H1 (cell line): ENCODE measurements at regions not wholly inside any gene's neighbourhood (a gene's known extent, or its start where the extent isn't known, plus 50 kb on each side); places are given as distances from the start of the nearest gene placed in this dataset.

ENCODE experiments used
- CTCF ChIA-PET: fragments of 300-600 bp; sonication (Branson Sonifier 250); formaldehyde crosslinking; loops from one replicate; lab custom pipeline; 2021; ENCODE audit not compliant: partially characterized antibody; lab: Charles Lee
- POLR2A ChIA-PET: fragments of 300-600 bp; sonication (Branson Sonifier 250); formaldehyde crosslinking; loops from one replicate; lab custom pipeline; 2021; ENCODE audit warnings: inconsistent platforms; ENCODE audit not compliant: partially characterized antibody; lab: Charles Lee
- DNase-seq, 2 experiments: peaks; one replicate each; pipeline versions ENCODE4 v3.0.0 to v3.0.0-alpha.2; 2010 to 2022; ENCODE audit warnings: low spot score in 2 of 2, low read depth in 1 of 2, mixed read lengths in 1 of 2
- FAIRE-seq: peaks from 2 replicates; lab custom pipeline; 2011; peaks lifted over from hg19 to GRCh38; lab: Jason Lieb, UNC
- H2AFZ ChIP-seq: 2 replicates; pipeline ENCODE4 v1.8.1; 2012; ENCODE audit warnings: low read length, inconsistent platforms
- H2AK5ac ChIP-seq: 2 replicates; pipeline ENCODE4 v1.6.1; 2013; ENCODE audit warnings: low read depth, low read length
- H2BK120ac ChIP-seq: replicated peaks from 2 replicates; pipeline ENCODE3; 2013; ENCODE audit warnings: low read depth, low read length, inconsistent platforms
- H2BK12ac ChIP-seq: 2 replicates; pipeline ENCODE4 v1.6.1; 2013; ENCODE audit warnings: low read depth, low read length
- H2BK15ac ChIP-seq: 2 replicates; pipeline ENCODE4 v1.6.1; 2013; ENCODE audit warnings: low read length
- H2BK20ac ChIP-seq: 2 replicates; pipeline ENCODE4 v1.6.1; 2013; ENCODE audit warnings: low read length
- H2BK5ac ChIP-seq: 2 replicates; pipeline ENCODE4 v1.6.1; 2013; ENCODE audit warnings: low read depth, low read length
- H3K14ac ChIP-seq: 2 replicates; pipeline ENCODE4 v1.6.1; 2013; ENCODE audit warnings: inconsistent platforms; ENCODE audit not compliant: insufficient read length
- H3K18ac ChIP-seq: 2 replicates; pipeline ENCODE4 v1.6.1; 2013; ENCODE audit warnings: low read length; ENCODE audit errors: extremely low read depth
- H3K23ac ChIP-seq: 2 replicates; pipeline ENCODE4 v1.6.1; 2013; ENCODE audit warnings: inconsistent platforms; ENCODE audit not compliant: insufficient read length
- H3K23me2 ChIP-seq: 2 replicates; pipeline ENCODE4 v1.6.1; 2013; ENCODE audit warnings: low read depth, low read length
- H3K27ac ChIP-seq: 2 replicates; pipeline ENCODE4 v1.6.1; 2011; ENCODE audit warnings: low read depth, low read length, inconsistent platforms
- H3K27me3 ChIP-seq, 4 experiments: replicated peaks in 1 of 4; 1 replicate in 1 of 4; 2 replicates in 3 of 4; pipeline versions ENCODE4 v1.6.1 to v1.8.1; 2011 to 2013; ENCODE audit warnings: low read length in 3 of 4, mild to moderate bottlenecking in 3 of 4, inconsistent platforms in 2 of 4, mixed read lengths in 2 of 4, moderate library complexity in 1 of 4; ENCODE audit not compliant: control insufficient read depth in 3 of 4, insufficient read depth in 3 of 4; ENCODE audit errors: extremely low read depth in 1 of 4
- H3K36me3 ChIP-seq, 4 experiments: 2 replicates each; pipeline versions ENCODE4 v1.6.1 to v1.8.1; 2011 to 2013; ENCODE audit warnings: mild to moderate bottlenecking in 4 of 4, low read length in 3 of 4, moderate library complexity in 2 of 4, control low read depth in 1 of 4, inconsistent platforms in 1 of 4; ENCODE audit not compliant: insufficient read depth in 4 of 4, control insufficient read depth in 2 of 4
- H3K4ac ChIP-seq: replicated peaks from 2 replicates; pipeline ENCODE3; 2013; ENCODE audit warnings: low read length, low read depth, mixed read lengths, inconsistent platforms; ENCODE audit not compliant: insufficient read length
- H3K4me1 ChIP-seq, 4 experiments: replicated peaks in 1 of 4; 1 replicate in 1 of 4; 2 replicates in 3 of 4; pipeline versions ENCODE4 v1.6.1 to v1.8.1; 2011 to 2013; ENCODE audit warnings: low read length in 3 of 4, inconsistent platforms in 2 of 4, mixed read lengths in 1 of 4; ENCODE audit not compliant: insufficient read depth in 4 of 4, control insufficient read depth in 3 of 4
- H3K4me2 ChIP-seq, 2 experiments: 2 replicates each; pipeline versions ENCODE4 v1.6.1 to v1.8.1; 2011 to 2013; ENCODE audit warnings: low read depth in 2 of 2, low read length in 2 of 2, control low read depth in 1 of 2, inconsistent platforms in 1 of 2, mild to moderate bottlenecking in 1 of 2; ENCODE audit not compliant: insufficient read depth in 1 of 2
- H3K4me3 ChIP-seq, 4 experiments: fragments of 200-600, 300-600 bp in 1 of 4; sonication (generic), shearing (Covaris generic), sonication (Bioruptor Twin) in 1 of 4; 2 replicates each; pipeline versions ENCODE4 v1.5.1 to v1.8.1; 2011 to 2016; ENCODE audit warnings: low read length in 4 of 4, low read depth in 3 of 4, control low read depth in 2 of 4, inconsistent platforms in 2 of 4, mild to moderate bottlenecking in 2 of 4, mixed read lengths in 1 of 4, moderate library complexity in 1 of 4; ENCODE audit not compliant: insufficient read depth in 2 of 4; ENCODE audit errors: extremely low read depth in 1 of 4
- H3K56ac ChIP-seq: replicated peaks from 2 replicates; pipeline ENCODE3; 2013; ENCODE audit warnings: low read depth, mild to moderate bottlenecking, mixed read lengths, low read length, inconsistent platforms; ENCODE audit not compliant: insufficient read length
- H3K79me1 ChIP-seq: 2 replicates; pipeline ENCODE4 v1.6.1; 2013; ENCODE audit warnings: low read depth, low read length, control low read depth
- H3K79me2 ChIP-seq, 2 experiments: 2 replicates each; pipeline versions ENCODE4 v1.6.1 to v1.8.1; 2012 to 2013; ENCODE audit warnings: low read length in 2 of 2, mild to moderate bottlenecking in 2 of 2, inconsistent platforms in 1 of 2; ENCODE audit not compliant: insufficient read depth in 2 of 2, control insufficient read depth in 1 of 2
- H3K9ac ChIP-seq, 4 experiments: replicated peaks in 1 of 4; 1 replicate in 1 of 4; 2 replicates in 3 of 4; pipeline versions ENCODE4 v1.6.1 to v1.8.1; 2011 to 2013; ENCODE audit warnings: low read depth in 3 of 4, low read length in 3 of 4, control low read depth in 2 of 4, mild to moderate bottlenecking in 2 of 4, moderate library complexity in 2 of 4, inconsistent platforms in 1 of 4; ENCODE audit errors: extremely low read depth in 1 of 4
- H3K9me3 ChIP-seq, 2 experiments: 2 replicates each; pipeline versions ENCODE4 v1.6.1 to v1.8.1; 2012 to 2013; ENCODE audit warnings: mild to moderate bottlenecking in 2 of 2, moderate library complexity in 2 of 2, control low read depth in 1 of 2, inconsistent platforms in 1 of 2, low read depth in 1 of 2, low read length in 1 of 2, mixed read lengths in 1 of 2; ENCODE audit not compliant: insufficient read depth in 2 of 2
- H4K20me1 ChIP-seq, 2 experiments: replicated peaks in 1 of 2; 2 replicates each; pipeline versions ENCODE3 to v1.8.1; 2011 to 2013; ENCODE audit warnings: inconsistent platforms in 2 of 2, low read length in 2 of 2, mild to moderate bottlenecking in 1 of 2; ENCODE audit not compliant: insufficient read depth in 2 of 2, control insufficient read depth in 1 of 2
- H4K5ac ChIP-seq: 2 replicates; pipeline ENCODE4 v1.6.1; 2013; ENCODE audit warnings: low read length, low read depth, mixed read lengths, inconsistent platforms; ENCODE audit not compliant: insufficient read length
- H4K8ac ChIP-seq: 2 replicates; pipeline ENCODE4 v1.8.0; 2013; ENCODE audit warnings: mild to moderate bottlenecking, moderate library complexity, low read length, inconsistent platforms; ENCODE audit not compliant: insufficient read depth; ENCODE audit errors: extremely low read depth
- H4K91ac ChIP-seq: replicated peaks from 2 replicates; pipeline ENCODE3; 2013; ENCODE audit warnings: low read length, mixed read lengths, inconsistent platforms; ENCODE audit not compliant: insufficient read length
- EGR1 ChIP-seq: IDR thresholded peaks from 2 replicates; pipeline ENCODE4 v1.6.1; 2011; ENCODE audit warnings: low read depth, low read length, borderline replicate concordance
- GTF2F1 ChIP-seq: IDR thresholded peaks from 2 replicates; pipeline ENCODE4 v1.6.1; 2012; ENCODE audit warnings: low read depth, low read length, improper control_type of control experiment, borderline replicate concordance
- HDAC2 ChIP-seq, 2 experiments: fragments of 300-600 bp in 1 of 2; sonication (generic) in 1 of 2; IDR thresholded peaks; 2 replicates each; pipeline ENCODE4 v1.6.1; 2011 to 2012; ENCODE audit warnings: low read depth in 2 of 2, low read length in 2 of 2, mild to moderate bottlenecking in 2 of 2, moderate library complexity in 2 of 2, borderline replicate concordance in 1 of 2, inconsistent platforms in 1 of 2
- JUN ChIP-seq: IDR thresholded peaks from 2 replicates; pipeline ENCODE4 v1.6.1; 2011; ENCODE audit warnings: low read depth, mild to moderate bottlenecking, improper control_type of control experiment, low read length
- KDM1A ChIP-seq: fragments of 200-600, 300-600 bp; sonication (generic); IDR thresholded peaks from 2 replicates; pipeline ENCODE4 v1.7.1; 2016; ENCODE audit warnings: mild to moderate bottlenecking, low read length, borderline replicate concordance
- KDM5A ChIP-seq: fragments of 200-600 bp; IDR thresholded peaks from 2 replicates; pipeline ENCODE4 v1.7.1; 2012; ENCODE audit warnings: mild to moderate bottlenecking, low read length, inconsistent platforms, mixed read lengths
- POLR2A ChIP-seq, 2 experiments: IDR thresholded peaks; 1 replicate in 1 of 2; 2 replicates in 1 of 2; pipeline ENCODE4 v1.6.1; 2011; ENCODE audit warnings: low read depth in 2 of 2, low read length in 2 of 2, mild to moderate bottlenecking in 2 of 2; ENCODE audit errors: control extremely low read depth in 1 of 2
- SIX5 ChIP-seq: IDR thresholded peaks from 2 replicates; pipeline ENCODE4 v1.6.1; 2011; ENCODE audit warnings: mild to moderate bottlenecking, low read depth, low read length
- SP4 ChIP-seq: IDR thresholded peaks from 2 replicates; pipeline ENCODE4 v1.6.1; 2012; ENCODE audit warnings: low read length, inconsistent platforms
- TAF7 ChIP-seq: optimal IDR thresholded peaks from 2 replicates; pipeline ENCODE3; 2011; ENCODE audit warnings: low read depth, mild to moderate bottlenecking, inconsistent platforms, low read length, moderate library complexity, borderline replicate concordance
- TEAD4 ChIP-seq: IDR thresholded peaks from 2 replicates; pipeline ENCODE4 v1.6.1; 2012; ENCODE audit warnings: low read depth, low read length, inconsistent platforms, mixed read lengths
- WGBS, 2 experiments: shearing (Covaris generic) in 1 of 2; methylation state at CpG; one replicate each; pipeline versions ENCODE4 v1.1.6 to v1.1.7; 2013 to 2015; ENCODE audit warnings: low lambda C conversion rate in 2 of 2, mixed read lengths in 2 of 2, inconsistent platforms in 1 of 2, low coverage in 1 of 2, missing lambda C conversion rate in 1 of 2; ENCODE audit not compliant: insufficient replicate concordance in 2 of 2, insufficient coverage in 1 of 2, insufficient read length in 1 of 2; ENCODE audit errors: extremely low coverage in 1 of 2, missing lambda C conversion rate in 1 of 2; 5-methylcytosine and 5-hydroxymethylcytosine counted together
- TF ChIP-seq, protein P1 (sequence below): IDR thresholded peaks from 2 replicates; pipeline ENCODE4 v1.6.1; 2011; ENCODE audit warnings: low read depth, mild to moderate bottlenecking, low read length; ENCODE audit not compliant: insufficient read depth

DNA sequence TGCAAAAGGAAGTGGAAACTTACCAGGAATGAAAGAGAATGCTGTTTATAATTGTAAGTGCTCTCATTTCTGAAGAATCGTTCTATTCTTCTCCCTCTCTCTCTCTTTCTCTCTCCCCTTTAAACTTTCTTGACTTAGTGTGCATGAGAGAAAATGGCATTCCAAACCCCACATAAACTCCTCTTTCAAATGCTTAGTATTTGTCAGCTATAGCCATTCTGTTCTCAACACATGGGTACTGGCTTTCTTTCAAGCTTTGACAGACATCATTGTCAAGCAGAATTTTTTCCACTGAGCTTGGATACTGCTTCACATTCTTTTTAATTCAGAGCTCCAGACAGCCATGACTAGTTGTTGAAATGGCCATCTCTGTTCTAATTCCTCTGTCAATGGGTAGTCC lies 51.1 kb upstream of the PREP start:
- 100% methylated on average over 1 of the region's 1 CpG; no CpG with 5 or more reads in 1 of the 2 experiments for WGBS, 2 experiments
- TF ChIP-seq EGR1 (no peak), HDAC2 (IDR thresholded peaks at IDR 0.05; ENCODE audit: borderline replicate concordance in 1 of 2, low read depth in 2 of 2, low read length in 2 of 2) (no peak), TAF7 (no peak), GTF2F1 (no peak), POLR2A (IDR thresholded peaks at IDR 0.05; ENCODE audit: control extremely low read depth in 1 of 2, low read depth in 2 of 2, low read length in 2 of 2) (no peak), JUN (no peak), TEAD4 (no peak), SP4 (no peak), SIX5 (no peak), KDM1A (no peak), KDM5A (no peak)
- TF ChIP-seq, protein P1, sequence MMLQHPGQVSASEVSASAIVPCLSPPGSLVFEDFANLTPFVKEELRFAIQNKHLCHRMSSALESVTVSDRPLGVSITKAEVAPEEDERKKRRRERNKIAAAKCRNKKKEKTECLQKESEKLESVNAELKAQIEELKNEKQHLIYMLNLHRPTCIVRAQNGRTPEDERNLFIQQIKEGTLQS = no peak

More for the DNA sequence above, 51.1 kb upstream of the PREP start:
- H2BK5ac ChIP-seq = no peak overlapping the region
- H3K27ac ChIP-seq = no peak overlapping the region
- no peaks in the 10 kb centered on the region for H3K23me2 ChIP-seq
- no peak overlapping the region for H2BK120ac ChIP-seq
- no peaks in the 10 kb centered on the region for H3K9me3 ChIP-seq
- H4K20me1 ChIP-seq = no peaks in the 10 kb centered on the region
- H3K36me3 ChIP-seq = no peaks in the 10 kb centered on the region
- no peak overlapping the region for H2BK15ac ChIP-seq
- no peak for FAIRE-seq
- H4K8ac ChIP-seq = no peak overlapping the region
- no peaks in the 10 kb centered on the region for H3K27me3 ChIP-seq
- no peak overlapping the region for H2AK5ac ChIP-seq
- H3K79me1 ChIP-seq = no peaks in the 10 kb centered on the region
- H3K4ac ChIP-seq = no peak overlapping the region
- H2BK12ac ChIP-seq = no peak overlapping the region
- H3K56ac ChIP-seq = no peak overlapping the region
- H3K9ac ChIP-seq = no peak overlapping the region
- H3K14ac ChIP-seq = no peak overlapping the region
- H3K4me2 ChIP-seq = no peak overlapping the region
- H3K4me1 ChIP-seq = 0 out of 7 replicates have a peak, but pooled peaks cover 0 to 2% (median 0%) of the 10 kb centered on the region in 4 experiments
- no peak overlapping the region for H4K5ac ChIP-seq
- H2AFZ ChIP-seq = no peak overlapping the region
- DNase-seq = no peak
- H3K23ac ChIP-seq = no peak overlapping the region
- H3K18ac ChIP-seq = no peak overlapping the region
- ChIA-PET CTCF (interaction anchor here (0.7 to 2.7 kb wide), 6 partner anchors 10 to 755 kb away, joined by 3 to 11 read pairs (median 4); no protein-coding TSS in a partner anchor), POLR2A (no interaction called here)
- no peaks in the 10 kb centered on the region for H3K79me2 ChIP-seq
- H3K4me3 ChIP-seq = no peak overlapping the region
- no peak overlapping the region for H4K91ac ChIP-seq
- no peak overlapping the region for H2BK20ac ChIP-seq
